GM21381 (cell line): ENCODE measurements at regions not wholly inside any gene's neighbourhood (a gene's known extent, or its start where the extent isn't known, plus 50 kb on each side); places are given as distances from the start of the nearest gene placed in this dataset.

Experiments used
- ATAC-seq: cut with Tn5 transposase; IDR thresholded peaks from one replicate; pipeline ENCODE4 v1.9.1; 2021; ENCODE audit warnings: mild to moderate bottlenecking, moderate library complexity; ENCODE audit not compliant: unreplicated experiment

- ATAC-seq, result no peak
Measured at GRCh38 chr10:128520211-128520815, 394.1 kb upstream of the MKI67 start.

GRCh38 chr10:128522551-128523308, 396.5 kb upstream of the MKI67 start:
- ATAC-seq, result no peak

- no peak for ATAC-seq
Measured at GRCh38 chr10:128525444-128525843, 399.2 kb upstream of the MKI67 start.

GRCh38 chr10:128525936-128526335, 399.7 kb upstream of the MKI67 start:
- ATAC-seq, result no peak

GRCh38 chr10:128526791-128527375, 400.7 kb upstream of the MKI67 start:
- ATAC-seq, result no peak

- ATAC-seq, result no peak
Measured at GRCh38 chr10:128527711-128528110, 401.5 kb upstream of the MKI67 start.

GRCh38 chr10:128528167-128528566, 401.9 kb upstream of the MKI67 start:
- no peak for ATAC-seq

GRCh38 chr10:128528781-128529180, 402.6 kb upstream of the MKI67 start:
- ATAC-seq, result no peak

GRCh38 chr10:128529225-128529624, 403.0 kb upstream of the MKI67 start:
- ATAC-seq, result no peak

- ATAC-seq, result no peak
Measured at GRCh38 chr10:128530301-128530700, 404.1 kb upstream of the MKI67 start.

GRCh38 chr10:128530946-128531345, 404.7 kb upstream of the MKI67 start:
- no peak for ATAC-seq

GRCh38 chr10:128534686-128535085, 408.5 kb upstream of the MKI67 start:
- no peak for ATAC-seq

GRCh38 chr10:128536259-128536658, 410.0 kb upstream of the MKI67 start:
- no peak for ATAC-seq

- no peak for ATAC-seq
Measured at GRCh38 chr10:128537834-128538330, 411.7 kb upstream of the MKI67 start.

GRCh38 chr10:128538671-128539070, 412.4 kb upstream of the MKI67 start:
- no peak for ATAC-seq

GRCh38 chr10:128539510-128540127, 413.4 kb upstream of the MKI67 start:
- no peak for ATAC-seq

- no peak for ATAC-seq
Measured at GRCh38 chr10:128540128-128540762, 414.0 kb upstream of the MKI67 start.

GRCh38 chr10:128540781-128541761, 414.8 kb upstream of the MKI67 start:
- ATAC-seq, result no peak

GRCh38 chr10:128541926-128542475, 415.8 kb upstream of the MKI67 start:
- no peak for ATAC-seq

- no peak for ATAC-seq
Measured at GRCh38 chr10:128542659-128543058, 416.4 kb upstream of the MKI67 start.
